ENCODE measurements at regions not wholly inside any gene's neighbourhood (a gene's known extent, or its start where the extent isn't known, plus 50 kb on each side); places are given as distances from the start of the nearest gene placed in this dataset.
A peak's percentile ranks its signal among the peaks of the same experiment; 100 is the strongest.

- DNase-seq, result no peak
These were observed 146.4 kb downstream of the IRS1 start for GRCh38 chr2:226652983-226653765.

GRCh38 chr2:226652369-226652768, 147.3 kb downstream of the IRS1 start:
- DNase-seq, result peak; percentile 90

GRCh38 chr2:226649871-226650660, 149.6 kb downstream of the IRS1 start:
- peak; percentile 90 for DNase-seq

GRCh38 chr2:226649201-226649600, 150.4 kb downstream of the IRS1 start:
- DNase-seq, result no peak

GRCh38 chr2:226647621-226648518, 151.8 kb downstream of the IRS1 start:
- DNase-seq, result peak; percentile 51

- DNase-seq, result peak; percentile 58
These were observed 155.2 kb downstream of the IRS1 start for GRCh38 chr2:226644399-226644865.

- no peak for DNase-seq
These were observed 155.7 kb downstream of the IRS1 start for GRCh38 chr2:226643946-226644282.

GRCh38 chr2:226643030-226643945, 156.3 kb downstream of the IRS1 start:
- DNase-seq, result no peak

- no peak for DNase-seq
These were observed 158.6 kb downstream of the IRS1 start for GRCh38 chr2:226641008-226641407.

GRCh38 chr2:226640501-226640900, 159.1 kb downstream of the IRS1 start:
- no peak for DNase-seq

GRCh38 chr2:226639550-226639949, 160.1 kb downstream of the IRS1 start:
- no peak for DNase-seq

- DNase-seq, result no peak
These were observed 161.0 kb downstream of the IRS1 start for GRCh38 chr2:226638576-226638975.

- no peak for DNase-seq
These were observed 162.2 kb downstream of the IRS1 start for GRCh38 chr2:226637383-226637782.

- no peak for DNase-seq
These were observed 163.0 kb downstream of the IRS1 start for GRCh38 chr2:226636586-226636985.

- DNase-seq, result no peak
These were observed 164.5 kb downstream of the IRS1 start for GRCh38 chr2:226634943-226635604.

- DNase-seq, result no peak
These were observed 167.9 kb downstream of the IRS1 start for GRCh38 chr2:226631671-226632070.

GRCh38 chr2:226631187-226631586, 168.4 kb downstream of the IRS1 start:
- no peak for DNase-seq

- DNase-seq, result no peak
These were observed 173.7 kb downstream of the IRS1 start for GRCh38 chr2:226625946-226626345.

- peak; percentile 16 for DNase-seq
These were observed 175.8 kb downstream of the IRS1 start for GRCh38 chr2:226623587-226624368.

- no peak for DNase-seq
These were observed 177.1 kb downstream of the IRS1 start for GRCh38 chr2:226622484-226622883.

Data from fibroblast of skin of scalp (primary cell).